NT2/D1 (cell line): ENCODE measurements at regions not wholly inside any gene's neighbourhood (a gene's known extent, or its start where the extent isn't known, plus 50 kb on each side); places are given as distances from the start of the nearest gene placed in this dataset.

ENCODE experiments used
- DNase-seq: peaks from one replicate; pipeline ENCODE4 v3.0.0-alpha.2; 2011; ENCODE audit warnings: low read depth, low spot score
- H3K27me3 ChIP-seq: 2 replicates; pipeline ENCODE4 v1.6.0; 2011; ENCODE audit warnings: mild to moderate bottlenecking; ENCODE audit not compliant: insufficient read length, insufficient read depth
- H3K36me3 ChIP-seq: 2 replicates; pipeline ENCODE4 v1.6.1; 2011; ENCODE audit warnings: mild to moderate bottlenecking, low read length, mixed read lengths; ENCODE audit not compliant: insufficient read depth, insufficient read length
- H3K4me1 ChIP-seq: 2 replicates; pipeline ENCODE4 v1.5.1; 2011; ENCODE audit not compliant: insufficient read depth, insufficient read length
- H3K4me3 ChIP-seq: 2 replicates; pipeline ENCODE4 v1.5.1; 2011; ENCODE audit warnings: low read depth; ENCODE audit not compliant: insufficient read length
- H3K9ac ChIP-seq: 2 replicates; pipeline ENCODE4 v1.6.0; 2011; ENCODE audit warnings: low read depth; ENCODE audit not compliant: insufficient read length
- H3K9me3 ChIP-seq: 2 replicates; pipeline ENCODE4 v1.5.1; 2011; ENCODE audit warnings: mild to moderate bottlenecking, low read length; ENCODE audit not compliant: insufficient read depth
- SUZ12 ChIP-seq: IDR thresholded peaks from 2 replicates; pipeline ENCODE4 v1.6.1; 2011; ENCODE audit not compliant: insufficient read length, insufficient read depth; ENCODE audit errors: extremely low read depth
- YY1 ChIP-seq: IDR thresholded peaks from 2 replicates; pipeline ENCODE4 v1.6.1; 2011; ENCODE audit not compliant: insufficient read length, insufficient read depth
- ZNF274 ChIP-seq: IDR thresholded peaks from 2 replicates; pipeline ENCODE4 v1.6.1; 2011; ENCODE audit warnings: mild to moderate bottlenecking, low read depth, low read length

DNA sequence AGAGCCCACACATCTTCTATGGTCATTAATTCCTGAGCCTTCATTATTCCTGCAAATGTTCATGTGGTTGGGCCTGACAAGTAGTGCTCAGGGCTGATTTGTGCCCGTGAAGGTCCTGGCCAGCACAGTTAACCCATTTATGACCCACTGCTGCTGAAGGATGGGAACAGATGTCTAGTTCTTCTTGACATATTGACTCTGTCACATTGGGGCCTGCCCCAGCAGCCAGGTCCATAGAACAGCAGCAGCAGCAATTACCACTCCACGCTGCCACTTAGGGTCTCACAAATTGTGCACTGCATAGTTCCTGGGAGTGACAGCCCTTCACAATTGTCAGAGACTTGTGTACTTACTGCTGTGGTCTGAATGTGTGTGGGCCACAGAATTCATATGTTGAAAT lies 442.3 kb upstream of the RGPD4 start:
- Histone ChIP-seq H3K4me1 (no peaks in the 10 kb centered on the region), H3K27me3 (no peaks in the 10 kb centered on the region), H3K36me3 (no peaks in the 10 kb centered on the region), H3K9me3 (peaks cover 16% of the 10 kb centered on the region; the same call in 1 of the 2 replicates), H3K4me3 (no peak overlapping the region), H3K9ac (no peak overlapping the region)
- TF ChIP-seq ZNF274 (no peak), SUZ12 (no peak)
- DNase-seq = no peak

DNA sequence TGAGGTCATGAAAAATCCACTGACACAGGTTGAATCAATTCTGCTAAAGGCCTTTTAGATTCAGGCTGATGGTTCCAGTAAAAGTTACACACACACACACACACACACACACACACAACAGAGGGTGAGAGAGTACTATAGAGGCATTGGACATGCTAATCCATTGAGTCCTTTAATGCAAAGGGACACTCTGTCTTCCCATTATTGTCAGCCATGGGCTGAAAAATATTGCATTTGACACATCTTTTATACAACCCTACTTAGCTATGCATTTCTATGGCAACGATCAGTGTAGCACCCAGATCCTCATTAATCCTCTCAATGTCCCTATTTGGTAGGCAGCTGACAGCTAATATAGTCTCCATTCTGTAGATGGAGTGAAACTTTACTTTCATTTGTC lies 440.8 kb upstream of the RGPD4 start:
- H3K36me3 ChIP-seq = no peaks in the 10 kb centered on the region
- TF ChIP-seq ZNF274 (no peak), SUZ12 (no peak), YY1 (no peak)
- no peaks in the 10 kb centered on the region for H3K27me3 ChIP-seq
- 0 out of 2 replicates have a peak, but pooled peaks cover 4% of the 10 kb centered on the region for H3K9me3 ChIP-seq
- H3K4me3 ChIP-seq = no peak overlapping the region
- no peaks in the 10 kb centered on the region for H3K4me1 ChIP-seq
- H3K9ac ChIP-seq = no peak overlapping the region
- DNase-seq = no peak

DNA sequence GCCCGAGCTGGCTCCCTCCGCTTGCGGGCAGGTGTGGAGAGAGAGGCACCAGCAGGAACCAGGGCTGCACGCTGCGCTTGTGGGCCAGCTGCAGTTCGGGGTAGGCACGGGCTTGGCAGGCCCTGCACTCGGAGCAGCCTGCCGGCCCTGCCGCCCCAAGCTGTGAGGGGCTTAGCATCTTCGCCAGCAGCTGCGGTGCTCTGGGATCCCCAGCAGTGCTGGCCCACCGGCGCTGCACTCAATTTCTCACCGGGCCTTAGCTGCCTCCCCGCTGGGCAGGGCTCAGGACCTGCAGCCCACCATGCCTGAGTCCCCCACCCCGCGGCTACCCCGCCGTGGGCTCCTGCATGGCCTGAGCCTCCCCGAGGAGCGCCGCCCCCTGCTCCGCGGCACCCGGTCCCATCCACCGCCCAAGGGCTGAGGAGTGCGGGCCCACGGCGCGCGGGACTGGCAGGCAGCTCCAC lies 434.4 kb upstream of the RGPD4 start:
- no peak for DNase-seq
- H3K4me1 ChIP-seq = no peaks in the 10 kb centered on the region
- H3K9ac ChIP-seq = no peak overlapping the region
- TF ChIP-seq SUZ12 = no peak
- no peak for TF ChIP-seq YY1
- TF ChIP-seq ZNF274 = no peak
- H3K9me3 ChIP-seq = peaks cover 3% of the 10 kb centered on the region; the same call in 1 of the 2 replicates
- no peaks in the 10 kb centered on the region for H3K27me3 ChIP-seq
- H3K4me3 ChIP-seq = no peak overlapping the region
- H3K36me3 ChIP-seq = no peaks in the 10 kb centered on the region

DNA sequence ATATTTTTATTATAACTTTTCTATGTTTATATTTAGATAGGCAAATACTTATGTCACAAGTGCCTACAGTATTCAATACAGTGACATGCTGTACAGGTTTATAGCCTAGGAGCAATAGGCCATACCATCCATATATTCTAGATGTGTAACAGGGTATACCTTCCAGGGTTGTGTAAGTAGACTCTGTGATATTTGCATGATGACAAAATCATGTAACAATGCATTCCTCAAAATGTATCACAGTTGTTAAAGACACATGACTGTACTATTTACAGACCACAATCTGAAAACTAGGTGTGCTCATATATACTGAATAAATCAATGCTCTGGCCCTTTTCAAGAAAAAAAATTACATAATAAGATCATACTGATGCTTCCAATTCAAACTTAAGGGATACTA lies 433.2 kb upstream of the RGPD4 start:
- Histone ChIP-seq H3K4me3 (no peak overlapping the region), H3K9ac (no peak overlapping the region), H3K4me1 (no peaks in the 10 kb centered on the region), H3K36me3 (no peaks in the 10 kb centered on the region), H3K9me3 (peaks cover 3% of the 10 kb centered on the region; the same call in 1 of the 2 replicates), H3K27me3 (no peaks in the 10 kb centered on the region)
- DNase-seq = no peak
- TF ChIP-seq YY1 (no peak), SUZ12 (no peak), ZNF274 (no peak)

DNA sequence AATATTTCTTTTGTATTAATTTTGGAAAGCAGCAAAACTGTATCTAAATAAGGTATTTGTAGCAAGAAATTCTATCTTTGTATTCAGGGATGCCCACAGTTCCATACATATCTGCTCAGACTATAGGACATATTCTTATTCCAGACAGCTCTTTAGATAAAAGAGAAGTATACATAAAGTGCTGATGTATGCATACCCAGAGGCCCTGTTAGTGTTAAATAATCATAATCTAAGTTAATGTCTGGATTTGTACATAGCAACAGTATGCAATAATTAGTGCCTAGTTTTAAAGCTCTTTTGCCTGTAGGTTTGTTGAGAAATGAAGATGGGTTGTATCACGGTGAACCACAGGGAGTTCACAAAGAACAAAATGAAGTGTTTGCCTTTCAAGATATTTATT lies 428.0 kb upstream of the RGPD4 start:
- no peaks in the 10 kb centered on the region for H3K9me3 ChIP-seq
- no peak overlapping the region for H3K4me3 ChIP-seq
- no peak for TF ChIP-seq YY1
- no peak for TF ChIP-seq SUZ12
- no peak for TF ChIP-seq ZNF274
- H3K27me3 ChIP-seq = no peaks in the 10 kb centered on the region
- DNase-seq = no peak
- H3K36me3 ChIP-seq = no peaks in the 10 kb centered on the region
- no peak overlapping the region for H3K9ac ChIP-seq
- no peaks in the 10 kb centered on the region for H3K4me1 ChIP-seq

DNA sequence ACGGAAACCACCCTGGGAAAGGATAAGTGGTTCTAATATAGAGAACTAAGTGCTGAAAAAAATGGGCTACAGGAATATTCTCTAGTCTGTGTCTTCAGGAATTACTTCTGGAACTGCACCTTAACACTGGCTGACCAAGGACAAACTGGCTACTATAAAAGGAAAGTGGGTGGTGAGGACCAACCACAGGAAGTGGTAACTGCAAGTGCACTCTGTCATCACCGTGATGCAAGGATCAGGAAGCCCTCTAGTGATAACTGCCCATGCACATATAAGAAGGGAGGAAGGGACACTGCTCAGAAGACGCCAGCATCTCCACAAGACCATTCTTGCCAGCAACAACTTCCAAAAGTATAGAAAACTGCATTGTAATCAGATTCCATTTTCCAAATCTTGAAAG lies 424.4 kb upstream of the RGPD4 start:
- H3K4me3 ChIP-seq = no peak overlapping the region
- no peaks in the 10 kb centered on the region for H3K27me3 ChIP-seq
- no peaks in the 10 kb centered on the region for H3K9me3 ChIP-seq
- no peak overlapping the region for H3K9ac ChIP-seq
- DNase-seq = no peak
- H3K36me3 ChIP-seq = no peaks in the 10 kb centered on the region
- no peaks in the 10 kb centered on the region for H3K4me1 ChIP-seq
- no peak for TF ChIP-seq YY1
- TF ChIP-seq ZNF274 = no peak
- no peak for TF ChIP-seq SUZ12

DNA sequence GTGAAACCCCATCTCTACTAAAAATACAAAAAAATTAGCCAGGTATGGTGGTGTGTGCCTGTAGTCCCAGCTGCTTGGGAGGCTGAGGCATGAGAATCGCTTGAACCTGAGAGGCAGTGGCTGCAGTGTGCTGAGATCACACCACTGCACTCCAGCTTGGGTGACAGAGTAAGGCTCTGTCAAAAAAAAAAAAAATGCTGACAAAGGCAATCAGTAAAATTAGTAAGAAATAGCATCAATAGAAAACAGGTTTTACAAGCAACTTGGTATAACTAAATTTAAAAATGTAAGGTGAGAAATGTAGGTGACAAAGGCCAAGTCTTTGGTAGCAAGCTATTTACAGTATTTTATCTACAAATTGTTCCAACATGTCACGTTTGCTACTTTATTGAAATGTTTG lies 421.4 kb upstream of the RGPD4 start:
- Histone ChIP-seq H3K36me3 (no peaks in the 10 kb centered on the region), H3K4me3 (no peak overlapping the region), H3K27me3 (no peaks in the 10 kb centered on the region), H3K4me1 (no peaks in the 10 kb centered on the region), H3K9me3 (no peaks in the 10 kb centered on the region), H3K9ac (no peak overlapping the region)
- TF ChIP-seq ZNF274 (no peak), YY1 (no peak), SUZ12 (no peak)
- no peak for DNase-seq

DNA sequence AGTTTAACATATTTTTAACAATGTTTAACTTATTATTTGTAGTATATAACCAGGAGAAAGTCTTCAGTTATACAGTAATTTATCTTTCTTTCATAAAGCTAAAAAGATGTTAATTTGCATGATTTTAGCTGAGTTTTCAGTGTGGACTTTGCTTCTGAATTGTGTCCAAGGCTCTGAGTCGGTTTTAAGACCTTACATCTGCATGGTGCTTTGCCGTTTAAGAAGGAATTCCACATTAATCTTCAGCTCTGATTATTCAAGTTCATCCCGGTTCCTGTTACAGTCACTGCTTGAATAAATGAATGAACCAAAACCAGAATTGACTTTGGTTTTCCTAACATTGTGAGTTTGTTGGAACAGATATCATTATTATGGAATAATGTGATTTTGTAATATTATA lies 419.7 kb upstream of the RGPD4 start:
- Histone ChIP-seq H3K9ac (no peak overlapping the region), H3K4me1 (no peaks in the 10 kb centered on the region), H3K9me3 (no peaks in the 10 kb centered on the region), H3K4me3 (no peak overlapping the region), H3K27me3 (no peaks in the 10 kb centered on the region), H3K36me3 (no peaks in the 10 kb centered on the region)
- TF ChIP-seq SUZ12 (no peak), ZNF274 (no peak), YY1 (no peak)
- DNase-seq = no peak
